Endothelial cell of umbilical vein (primary cell): ENCODE measurements at regions not wholly inside any gene's neighbourhood (a gene's known extent, or its start where the extent isn't known, plus 50 kb on each side); places are given as distances from the start of the nearest gene placed in this dataset.
"Not testable (repeated sequence)": the region's sequence is repeated elsewhere in the genome, so short reads cannot be mapped to it uniquely, and the experiment has no call there.

ENCODE experiments used
- BruUV-seq: library from RNA; stranded (reverse); fragments of 400-500 nt; replicated peaks from 2 replicates; lab custom pipeline; 2021; lab: Mats Ljungman, UMichigan
- CTCF ChIA-PET: fragments of 300-600, 350-600 bp; sonication (Branson Sonifier 250); formaldehyde crosslinking; loops from one replicate; lab custom pipeline; 2021; ENCODE audit warnings: antibody characterized with exemption, inconsistent platforms; lab: Charles Lee
- POLR2A ChIA-PET: fragments of 300-600, 350-600 bp; sonication (Branson Sonifier 250); formaldehyde crosslinking; loops from one replicate; lab custom pipeline; 2021; ENCODE audit warnings: antibody characterized with exemption, inconsistent platforms; lab: Charles Lee
- DNase-seq: peaks from one replicate; pipeline ENCODE4 v3.0.0-alpha.2; 2011; ENCODE audit warnings: low read depth, low spot score
- FAIRE-seq: peaks from 2 replicates; lab custom pipeline; 2011; peaks lifted over from hg19 to GRCh38; lab: Jason Lieb, UNC
- H2AFZ ChIP-seq: 2 replicates; pipeline ENCODE4 v1.6.0; 2012; ENCODE audit warnings: low read depth, low read length, control low read depth, inconsistent platforms
- H3K27ac ChIP-seq: 2 replicates; pipeline ENCODE4 v1.5.1; 2011; ENCODE audit warnings: low read depth, mild to moderate bottlenecking, control low read depth, low read length, moderate library complexity; ENCODE audit not compliant: insufficient read depth
- H3K27me3 ChIP-seq, 2 experiments: 2 replicates each; pipeline versions ENCODE4 v1.6.0 to v1.6.1; 2011; ENCODE audit warnings: low read length in 2 of 2, mixed read lengths in 1 of 2; ENCODE audit not compliant: control insufficient read depth in 2 of 2, insufficient read depth in 2 of 2
- H3K36me3 ChIP-seq, 2 experiments: 2 replicates in 1 of 2; 3 replicates in 1 of 2; pipeline ENCODE4 v1.5.1; 2011; ENCODE audit warnings: low read length in 2 of 2, mild to moderate bottlenecking in 1 of 2, moderate library complexity in 1 of 2; ENCODE audit not compliant: control insufficient read depth in 2 of 2, insufficient read depth in 2 of 2; ENCODE audit errors: extremely low read depth in 1 of 2
- H3K4me1 ChIP-seq: 3 replicates; pipeline ENCODE4 v1.5.1; 2011; ENCODE audit warnings: mild to moderate bottlenecking, low read length; ENCODE audit not compliant: control insufficient read depth, insufficient read depth; ENCODE audit errors: extremely low read depth
- H3K4me2 ChIP-seq: 2 replicates; pipeline ENCODE4 v1.6.1; 2011; ENCODE audit warnings: low read length, control low read depth, mixed read lengths; ENCODE audit not compliant: insufficient read depth
- H3K4me3 ChIP-seq, 3 experiments: fragments of 200-600 bp in 1 of 3; sonication (generic), shearing (Covaris generic) in 1 of 3; replicated peaks in 1 of 3; 2 replicates each; pipeline ENCODE4 v1.5.1; 2011 to 2016; ENCODE audit warnings: control low read depth in 3 of 3, low read length in 3 of 3, mild to moderate bottlenecking in 2 of 3, inconsistent platforms in 1 of 3, low read depth in 1 of 3, moderate library complexity in 1 of 3; ENCODE audit not compliant: insufficient read depth in 1 of 3
- H3K79me2 ChIP-seq: 2 replicates; pipeline ENCODE4 v1.6.0; 2012; ENCODE audit warnings: low read length, inconsistent platforms; ENCODE audit not compliant: control insufficient read depth, insufficient read depth
- H3K9ac ChIP-seq: replicated peaks from 2 replicates; pipeline ENCODE3; 2011; ENCODE audit warnings: low read length, control low read depth; ENCODE audit not compliant: insufficient read depth; ENCODE audit errors: extremely low read depth
- H3K9me1 ChIP-seq: replicated peaks from 3 replicates; pipeline ENCODE4 v1.6.0; 2011; ENCODE audit warnings: mild to moderate bottlenecking, low read length; ENCODE audit not compliant: control insufficient read depth, insufficient read depth; ENCODE audit errors: extremely low read depth
- H3K9me3 ChIP-seq: replicated peaks from 2 replicates; pipeline ENCODE4 v1.5.1; 2012; ENCODE audit warnings: low read length, inconsistent platforms; ENCODE audit not compliant: control insufficient read depth, insufficient read depth
- H4K20me1 ChIP-seq: replicated peaks from 2 replicates; pipeline ENCODE3; 2011; ENCODE audit warnings: mild to moderate bottlenecking, low read length; ENCODE audit not compliant: control insufficient read depth, insufficient read depth; ENCODE audit errors: extremely low read depth
- FOS ChIP-seq: IDR thresholded peaks from 2 replicates; pipeline ENCODE4 v1.6.1; 2011; ENCODE audit warnings: mild to moderate bottlenecking, low read length, moderate library complexity, borderline replicate concordance; ENCODE audit not compliant: insufficient read depth
- GATA2 ChIP-seq: IDR thresholded peaks from 2 replicates; pipeline ENCODE4 v1.7.0; 2011; ENCODE audit warnings: low read depth, mild to moderate bottlenecking, moderate library complexity, mixed read lengths, low read length; ENCODE audit not compliant: insufficient read length, insufficient read depth
- dilution Hi-C: fragments of 300-500 bp; cut with MboI; formaldehyde crosslinking; loops from one replicate; pipeline ENCODE4 v1.15.0; 2019; ENCODE audit warnings: low sequenced_read_pairs; ENCODE audit not compliant: extremely low pct_ligation_motif_present
- intact Hi-C: fragments of 100-400 bp; cut with micrococcal nuclease; formaldehyde crosslinking; loops from one replicate; pipeline ENCODE4 v1.10.0; 2022

- H3K4me3 ChIP-seq, POLR2A ChIA-PET, H3K4me2 ChIP-seq, H3K79me2 ChIP-seq, H3K27me3 ChIP-seq, DNase-seq, H3K36me3 ChIP-seq, H4K20me1 ChIP-seq, H2AFZ ChIP-seq, intact Hi-C loops, H3K27ac ChIP-seq, FAIRE-seq, BruUV-seq, H3K9me1 ChIP-seq, CTCF ChIA-PET, H3K9ac ChIP-seq, H3K4me1 ChIP-seq, H3K9me3 ChIP-seq, dilution Hi-C loops: not testable (repeated sequence)
- TF ChIP-seq FOS = peak; percentile 27
- peak; percentile 10 for TF ChIP-seq GATA2
Observed at GRCh38 chr9:41790719-41791363, 338.4 kb downstream of the CNTNAP3B start.

GRCh38 chr9:41790007-41790406, 339.2 kb downstream of the CNTNAP3B start:
- H3K9ac ChIP-seq, H3K36me3 ChIP-seq, dilution Hi-C loops, H3K27ac ChIP-seq, H3K9me1 ChIP-seq, CTCF ChIA-PET, intact Hi-C loops, POLR2A ChIA-PET, H3K4me3 ChIP-seq, BruUV-seq, H3K79me2 ChIP-seq, H3K4me2 ChIP-seq, FAIRE-seq, H3K9me3 ChIP-seq, H2AFZ ChIP-seq, H3K27me3 ChIP-seq, H3K4me1 ChIP-seq, H4K20me1 ChIP-seq: not testable (repeated sequence)
- DNase-seq = peak; percentile 8

GRCh38 chr9:41789387-41789786, 339.8 kb downstream of the CNTNAP3B start:
- H3K9ac ChIP-seq, POLR2A ChIA-PET, DNase-seq, H3K27me3 ChIP-seq, H3K4me1 ChIP-seq, H2AFZ ChIP-seq, dilution Hi-C loops, intact Hi-C loops, H3K9me1 ChIP-seq, H4K20me1 ChIP-seq, H3K27ac ChIP-seq, H3K9me3 ChIP-seq, FAIRE-seq, H3K4me2 ChIP-seq, H3K4me3 ChIP-seq, H3K36me3 ChIP-seq, H3K79me2 ChIP-seq, CTCF ChIA-PET, BruUV-seq: not testable (repeated sequence)

- H3K9me3 ChIP-seq, H3K27ac ChIP-seq, DNase-seq, H3K27me3 ChIP-seq, CTCF ChIA-PET, FAIRE-seq, BruUV-seq, H3K79me2 ChIP-seq, H3K4me1 ChIP-seq, H3K9me1 ChIP-seq, H3K9ac ChIP-seq, POLR2A ChIA-PET, intact Hi-C loops, H3K4me3 ChIP-seq, dilution Hi-C loops, H2AFZ ChIP-seq, H3K4me2 ChIP-seq, H3K36me3 ChIP-seq, H4K20me1 ChIP-seq: not testable (repeated sequence)
Observed at GRCh38 chr9:41787951-41788350, 341.3 kb downstream of the CNTNAP3B start.
